B cell (primary cell): ENCODE measurements at regions not wholly inside any gene's neighbourhood (a gene's known extent, or its start where the extent isn't known, plus 50 kb on each side); places are given as distances from the start of the nearest gene placed in this dataset.

Experiments
- ATAC-seq: fragments of 200-7000 bp; cut with Tn5 transposase; one replicate; pipeline ENCODE4 v1.10.0; 2021; ENCODE audit warnings: low read depth, mild to moderate bottlenecking, moderate number of reproducible peaks, moderate library complexity
- CTCF ChIA-PET: fragments of 350-600 bp; sonication (Branson Sonifier 250); formaldehyde crosslinking; loops from one replicate; lab custom pipeline; 2021; ENCODE audit warnings: antibody characterized with exemption, inconsistent platforms; lab: Charles Lee
- POLR2A ChIA-PET: fragments of 350-600 bp; sonication (Branson Sonifier 250); formaldehyde crosslinking; loops from one replicate; lab custom pipeline; 2021; ENCODE audit warnings: antibody characterized with exemption; lab: Charles Lee
- DNase-seq: peaks from one replicate; pipeline ENCODE4 v3.0.0; 2013
- H2AFZ ChIP-seq: 2 replicates; pipeline ENCODE4 v1.6.1; 2012; ENCODE audit warnings: mild to moderate bottlenecking, low read depth, low read length; ENCODE audit not compliant: insufficient read depth, poor library complexity, severe bottlenecking
- H3K27ac ChIP-seq, 2 donors: 1 replicate in 1 of 2; 2 replicates in 1 of 2; pipeline ENCODE4 v1.5.1; 2012 to 2013; ENCODE audit warnings: low read length in 2 of 2, mild to moderate bottlenecking in 2 of 2, moderate library complexity in 1 of 2
- H3K27me3 ChIP-seq, 4 experiments: fragments of 200-600 bp in 1 of 4; sonication (generic) in 1 of 4; replicated peaks in 1 of 4; 1 replicate in 2 of 4; 2 replicates in 2 of 4; pipeline versions ENCODE4 v1.6.1 to v1.7.0; 2013 to 2016; ENCODE audit warnings: low read length in 3 of 4, mild to moderate bottlenecking in 2 of 4, mixed read lengths in 1 of 4, moderate library complexity in 1 of 4; ENCODE audit not compliant: insufficient read depth in 4 of 4, control insufficient read depth in 3 of 4; ENCODE audit errors: control extremely low read depth in 1 of 4
- H3K36me3 ChIP-seq, 2 experiments: replicated peaks in 1 of 2; 1 replicate in 1 of 2; 2 replicates in 1 of 2; pipeline versions ENCODE4 v1.6.1 to v1.7.1; 2013; ENCODE audit warnings: low read length in 1 of 2; ENCODE audit not compliant: insufficient read depth in 2 of 2, control insufficient read depth in 1 of 2; ENCODE audit errors: control extremely low read depth in 1 of 2, extremely low read depth in 1 of 2
- H3K4me1 ChIP-seq, 2 donors: fragments of 200-600 bp in 1 of 2; sonication (generic) in 1 of 2; 1 replicate in 1 of 2; 2 replicates in 1 of 2; pipeline versions ENCODE4 v1.5.1 to v1.6.1; 2013 to 2017; ENCODE audit warnings: low read length in 2 of 2; ENCODE audit not compliant: control insufficient read depth in 2 of 2, insufficient read depth in 2 of 2
- H3K4me2 ChIP-seq: replicated peaks from 2 replicates; pipeline ENCODE3; 2012; ENCODE audit warnings: mild to moderate bottlenecking, low read depth, low read length; ENCODE audit not compliant: poor library complexity, severe bottlenecking
- H3K4me3 ChIP-seq, 5 experiments: fragments of 200-600 bp in 1 of 5; sonication (generic) in 1 of 5; 1 replicate in 3 of 5; 2 replicates in 2 of 5; pipeline versions ENCODE4 v1.5.1 to v1.7.0; 2011 to 2016; ENCODE audit warnings: low read length in 4 of 5, mild to moderate bottlenecking in 4 of 5, low read depth in 2 of 5, control low read depth in 1 of 5, moderate library complexity in 1 of 5; ENCODE audit not compliant: insufficient read depth in 1 of 5; ENCODE audit errors: control extremely low read depth in 1 of 5, extremely low read depth in 1 of 5
- H3K79me2 ChIP-seq: fragments of 200-600 bp; sonication (generic); one replicate; pipeline ENCODE4 v1.6.0; 2016; ENCODE audit warnings: low read length; ENCODE audit not compliant: control insufficient read depth, insufficient read depth
- H3K9ac ChIP-seq: fragments of 200-600 bp; sonication (generic); 2 replicates; pipeline ENCODE4 v1.6.1; 2017; ENCODE audit warnings: mild to moderate bottlenecking, low read length, moderate library complexity
- H3K9me3 ChIP-seq, 3 donors: one replicate each; pipeline versions ENCODE4 v1.6.1 to v1.7.1; 2013; ENCODE audit warnings: low read length in 2 of 3; ENCODE audit not compliant: control insufficient read depth in 2 of 3, insufficient read depth in 1 of 3; ENCODE audit errors: control extremely low read depth in 1 of 3
- H4K20me1 ChIP-seq: 2 replicates; pipeline ENCODE4 v1.6.0; 2012; ENCODE audit warnings: mild to moderate bottlenecking, low read length; ENCODE audit not compliant: insufficient read depth, control insufficient read depth, poor library complexity, severe bottlenecking
- H3K27ac Mint-ChIP-seq: one replicate; pipeline ENCODE4 v1.8.0; 2021; ENCODE audit warnings: mixed read lengths
- H3K27me3 Mint-ChIP-seq: one replicate; pipeline ENCODE4 v1.8.0; 2021; ENCODE audit warnings: mixed read lengths
- H3K4me1 Mint-ChIP-seq: one replicate; pipeline ENCODE4 v1.8.0; 2021; ENCODE audit warnings: mixed read lengths
- H3K4me3 Mint-ChIP-seq: one replicate; pipeline ENCODE4 v1.8.0; 2021; ENCODE audit warnings: mixed read lengths
- H3K9me3 Mint-ChIP-seq: one replicate; pipeline ENCODE4 v1.8.0; 2022; ENCODE audit warnings: mixed read lengths; ENCODE audit not compliant: insufficient read depth
- EZH2 ChIP-seq: IDR thresholded peaks from 2 replicates; pipeline ENCODE4 v1.6.1; 2012; ENCODE audit warnings: borderline replicate concordance, low read depth, mild to moderate bottlenecking, moderate library complexity, low read length; ENCODE audit not compliant: insufficient read depth, poor library complexity, severe bottlenecking
- WGBS: methylation state at CpG from one replicate; pipeline ENCODE4 v1.1.5; 2013; ENCODE audit warnings: missing lambda C conversion rate; ENCODE audit not compliant: insufficient coverage; 5-methylcytosine and 5-hydroxymethylcytosine counted together
- intact Hi-C: fragments of 100-400 bp; cut with micrococcal nuclease; formaldehyde crosslinking; loops from one replicate; pipeline ENCODE4 v1.10.0; 2022
- TF ChIP-seq, protein P1 (sequence below): fragments of 200-600 bp; IDR thresholded peaks from one replicate; pipeline ENCODE4 v1.8.0; 2022; ENCODE audit warnings: antibody characterized with exemption, mild to moderate bottlenecking

DNA sequence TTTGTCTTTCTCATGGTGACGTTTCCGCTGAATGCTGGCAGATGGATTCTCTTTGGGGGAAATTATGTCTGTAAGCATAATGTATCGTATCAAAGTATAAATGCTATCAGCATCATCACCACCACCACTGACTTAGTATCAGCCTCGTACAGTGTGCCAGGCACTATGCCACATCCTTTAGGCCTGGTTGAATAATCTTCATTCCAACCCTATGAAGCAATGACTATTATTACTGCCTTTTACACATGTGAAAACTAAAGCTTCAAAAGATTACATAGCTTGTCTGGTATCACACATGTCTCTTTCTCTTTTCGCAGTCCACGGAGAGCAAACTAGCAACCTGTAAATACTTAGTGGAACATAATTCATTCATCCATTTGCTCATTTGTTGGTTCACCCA, 166.7 kb upstream of the PRICKLE2 start:
- Histone ChIP-seq H3K4me3 (no peak overlapping the region), H3K79me2 (no peaks in the 10 kb centered on the region), H3K27me3 (no peaks in the 10 kb centered on the region), H2AFZ (no peak overlapping the region), H3K9ac (no peak overlapping the region), H3K9me3 (no peaks in the 10 kb centered on the region), H3K27ac (no peak overlapping the region), H4K20me1 (no peaks in the 10 kb centered on the region), H3K4me1 (no peaks in the 10 kb centered on the region), H3K4me2 (no peak overlapping the region), H3K36me3 (no peaks in the 10 kb centered on the region)
- Mint-ChIP-seq H3K4me1 (no peaks in the 10 kb centered on the region), H3K27me3 (no peaks in the 10 kb centered on the region), H3K27ac (no peak overlapping the region), H3K9me3 (no peaks in the 10 kb centered on the region), H3K4me3 (no peak overlapping the region)
- ChIA-PET POLR2A (no interaction called here), CTCF (no interaction called here)
- DNase-seq (no peak), ATAC-seq (no peak)
- intact Hi-C loops = no loop called here
- TF ChIP-seq, protein P1, sequence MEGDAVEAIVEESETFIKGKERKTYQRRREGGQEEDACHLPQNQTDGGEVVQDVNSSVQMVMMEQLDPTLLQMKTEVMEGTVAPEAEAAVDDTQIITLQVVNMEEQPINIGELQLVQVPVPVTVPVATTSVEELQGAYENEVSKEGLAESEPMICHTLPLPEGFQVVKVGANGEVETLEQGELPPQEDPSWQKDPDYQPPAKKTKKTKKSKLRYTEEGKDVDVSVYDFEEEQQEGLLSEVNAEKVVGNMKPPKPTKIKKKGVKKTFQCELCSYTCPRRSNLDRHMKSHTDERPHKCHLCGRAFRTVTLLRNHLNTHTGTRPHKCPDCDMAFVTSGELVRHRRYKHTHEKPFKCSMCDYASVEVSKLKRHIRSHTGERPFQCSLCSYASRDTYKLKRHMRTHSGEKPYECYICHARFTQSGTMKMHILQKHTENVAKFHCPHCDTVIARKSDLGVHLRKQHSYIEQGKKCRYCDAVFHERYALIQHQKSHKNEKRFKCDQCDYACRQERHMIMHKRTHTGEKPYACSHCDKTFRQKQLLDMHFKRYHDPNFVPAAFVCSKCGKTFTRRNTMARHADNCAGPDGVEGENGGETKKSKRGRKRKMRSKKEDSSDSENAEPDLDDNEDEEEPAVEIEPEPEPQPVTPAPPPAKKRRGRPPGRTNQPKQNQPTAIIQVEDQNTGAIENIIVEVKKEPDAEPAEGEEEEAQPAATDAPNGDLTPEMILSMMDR = no peak
- no peak for TF ChIP-seq EZH2
- WGBS = 96% methylated on average over 3 of the region's 6 CpGs

DNA sequence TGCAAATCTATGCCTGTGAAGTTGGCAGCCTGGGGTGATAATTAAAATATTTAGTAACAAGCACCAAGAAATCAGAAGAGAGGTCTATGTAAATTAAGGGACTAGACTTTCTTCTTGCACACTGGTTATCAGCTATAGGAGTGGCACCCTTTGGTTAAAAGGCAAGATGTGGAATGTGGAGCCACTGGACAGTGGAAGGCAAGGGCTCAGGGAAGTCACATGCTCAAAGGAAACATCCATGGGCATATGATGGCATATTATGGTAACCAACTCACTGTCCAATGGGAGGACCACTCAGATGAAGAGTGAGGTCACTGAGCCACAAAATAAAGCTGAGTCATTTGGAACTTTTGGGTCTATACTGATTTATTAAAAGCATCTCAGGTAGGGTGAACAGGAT, 165.6 kb upstream of the PRICKLE2 start:
- Histone ChIP-seq H3K4me1 (no peaks in the 10 kb centered on the region), H3K9me3 (no peaks in the 10 kb centered on the region), H3K9ac (no peak overlapping the region), H3K36me3 (no peaks in the 10 kb centered on the region), H2AFZ (no peak overlapping the region), H3K4me3 (no peak overlapping the region), H3K27me3 (no peaks in the 10 kb centered on the region), H3K27ac (no peak overlapping the region), H4K20me1 (no peaks in the 10 kb centered on the region), H3K79me2 (no peaks in the 10 kb centered on the region), H3K4me2 (no peak overlapping the region)
- CTCF ChIA-PET = no interaction called here
- ATAC-seq = no peak
- Mint-ChIP-seq H3K27me3 (no peaks in the 10 kb centered on the region), H3K27ac (no peak overlapping the region), H3K4me3 (no peak overlapping the region), H3K9me3 (no peaks in the 10 kb centered on the region), H3K4me1 (no peaks in the 10 kb centered on the region)
- no peak for DNase-seq
- POLR2A ChIA-PET = no interaction called here
- TF ChIP-seq EZH2 = no peak
- TF ChIP-seq, protein P1 = no peak
- intact Hi-C loops = no loop called here
